GM10266 (cell line): ENCODE measurements at regions not wholly inside any gene's neighbourhood (a gene's known extent, or its start where the extent isn't known, plus 50 kb on each side); places are given as distances from the start of the nearest gene placed in this dataset.

Experiments
- DNase-seq: peaks from one replicate; pipeline ENCODE4 v3.0.0; 2012; ENCODE audit errors: extremely low spot score
- CTCF ChIP-seq: IDR thresholded peaks from 2 replicates; pipeline ENCODE4 v1.5.1; 2012; ENCODE audit warnings: mild to moderate bottlenecking, low read depth; ENCODE audit not compliant: control insufficient read depth, insufficient read depth; ENCODE audit errors: missing control alignments

GRCh38 chr2:176854062-176854461 is 358.5 kb upstream of the HNRNPA3 start:
- no peak for TF ChIP-seq CTCF
- DNase-seq, result no peak

- no peak for TF ChIP-seq CTCF
- no peak for DNase-seq
Observed at GRCh38 chr2:176854878-176855277, 357.7 kb upstream of the HNRNPA3 start.

GRCh38 chr2:176856683-176857082 is 355.9 kb upstream of the HNRNPA3 start:
- no peak for TF ChIP-seq CTCF
- no peak for DNase-seq

GRCh38 chr2:176865336-176865735 is 347.3 kb upstream of the HNRNPA3 start:
- no peak for TF ChIP-seq CTCF
- DNase-seq, result no peak

- TF ChIP-seq CTCF, result no peak
- no peak for DNase-seq
Observed at GRCh38 chr2:176872406-176872805, 340.2 kb upstream of the HNRNPA3 start.

- DNase-seq, result no peak
- TF ChIP-seq CTCF, result no peak
Observed at GRCh38 chr2:176873403-176873802, 339.2 kb upstream of the HNRNPA3 start.

GRCh38 chr2:176876493-176877103 is 336.0 kb upstream of the HNRNPA3 start:
- DNase-seq, result no peak
- TF ChIP-seq CTCF, result no peak
